GM12872 (cell line): ENCODE measurements at regions not wholly inside any gene's neighbourhood (a gene's known extent, or its start where the extent isn't known, plus 50 kb on each side); places are given as distances from the start of the nearest gene placed in this dataset.

Experiments
- CTCF ChIP-seq: IDR thresholded peaks from 3 replicates; pipeline ENCODE4 v1.5.1; 2011; ENCODE audit warnings: low read depth, mild to moderate bottlenecking, low read length, moderate library complexity; ENCODE audit not compliant: insufficient read depth

GRCh38 chr5:5605170-5605764 lies 182.8 kb downstream of the ICE1 start:
- no peak for TF ChIP-seq CTCF

GRCh38 chr5:5602554-5602953 lies 180.1 kb downstream of the ICE1 start:
- TF ChIP-seq CTCF, result no peak

GRCh38 chr5:5598547-5599113 lies 176.2 kb downstream of the ICE1 start:
- TF ChIP-seq CTCF, result no peak

- no peak for TF ChIP-seq CTCF
Measured at GRCh38 chr5:5593391-5593790, 170.9 kb downstream of the ICE1 start.

GRCh38 chr5:5592541-5592940 lies 170.1 kb downstream of the ICE1 start:
- TF ChIP-seq CTCF, result no peak

GRCh38 chr5:5591567-5591966 lies 169.1 kb downstream of the ICE1 start:
- no peak for TF ChIP-seq CTCF

- TF ChIP-seq CTCF, result no peak
Measured at GRCh38 chr5:5589857-5590256, 167.4 kb downstream of the ICE1 start.
